GM21381 (cell line): ENCODE measurements at regions not wholly inside any gene's neighbourhood (a gene's known extent, or its start where the extent isn't known, plus 50 kb on each side); places are given as distances from the start of the nearest gene placed in this dataset.
"Not testable (repeated sequence)": the region's sequence is repeated elsewhere in the genome, so short reads cannot be mapped to it uniquely, and the experiment has no call there.

Source experiments
- ATAC-seq: cut with Tn5 transposase; IDR thresholded peaks from one replicate; pipeline ENCODE4 v1.9.1; 2021; ENCODE audit warnings: mild to moderate bottlenecking, moderate library complexity; ENCODE audit not compliant: unreplicated experiment

DNA sequence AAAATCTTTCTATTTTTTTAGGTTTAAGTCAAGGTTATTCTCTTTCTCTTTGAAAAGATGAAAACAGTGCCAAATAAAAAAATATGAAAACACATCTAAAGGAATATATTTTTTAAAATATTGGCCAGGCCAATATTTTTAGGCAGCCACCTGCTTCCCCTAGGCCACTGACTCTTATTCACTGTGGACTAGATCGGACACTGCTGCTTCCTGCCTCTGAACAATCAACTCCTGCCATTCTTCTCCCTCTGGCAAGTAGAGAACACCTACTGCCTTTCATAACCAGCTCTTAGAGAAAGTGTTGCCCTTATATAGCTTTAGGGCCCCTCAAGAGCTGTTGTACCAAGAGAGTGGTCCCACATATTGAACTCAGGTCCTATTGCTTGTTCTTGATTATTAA is 529.2 kb downstream of the RAPGEF2 start:
- ATAC-seq: no peak

DNA sequence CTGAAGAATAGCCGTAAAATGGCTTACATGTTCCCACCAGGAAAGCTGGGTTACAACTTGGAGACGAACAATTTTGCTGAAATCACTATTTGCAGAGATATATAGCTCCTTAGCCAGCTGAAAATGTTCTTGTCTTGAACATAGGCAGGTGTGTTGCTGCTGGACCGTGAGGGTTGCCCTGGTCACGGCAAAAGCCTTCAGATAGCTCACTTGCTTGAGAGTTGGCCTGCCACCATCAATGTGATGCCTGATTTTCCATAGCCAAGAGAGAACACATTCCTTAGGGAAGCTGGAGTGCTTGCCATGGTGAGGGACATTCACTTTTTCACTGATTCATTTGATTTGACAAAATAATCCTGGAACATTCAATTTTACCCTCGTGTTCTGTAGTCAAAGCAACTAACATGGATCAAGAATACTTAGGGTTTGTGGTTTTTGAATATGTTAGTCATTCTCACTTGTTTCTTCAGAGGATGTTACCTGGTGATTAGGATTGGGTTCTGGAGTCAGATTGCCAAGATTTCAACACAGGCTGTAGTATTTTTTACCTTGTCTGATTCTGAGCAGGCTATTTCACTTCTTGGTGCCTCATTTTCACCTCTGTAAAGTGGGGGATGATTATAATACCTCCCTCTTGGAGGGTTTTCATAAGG is 536.9 kb downstream of the RAPGEF2 start:
- no peak for ATAC-seq

DNA sequence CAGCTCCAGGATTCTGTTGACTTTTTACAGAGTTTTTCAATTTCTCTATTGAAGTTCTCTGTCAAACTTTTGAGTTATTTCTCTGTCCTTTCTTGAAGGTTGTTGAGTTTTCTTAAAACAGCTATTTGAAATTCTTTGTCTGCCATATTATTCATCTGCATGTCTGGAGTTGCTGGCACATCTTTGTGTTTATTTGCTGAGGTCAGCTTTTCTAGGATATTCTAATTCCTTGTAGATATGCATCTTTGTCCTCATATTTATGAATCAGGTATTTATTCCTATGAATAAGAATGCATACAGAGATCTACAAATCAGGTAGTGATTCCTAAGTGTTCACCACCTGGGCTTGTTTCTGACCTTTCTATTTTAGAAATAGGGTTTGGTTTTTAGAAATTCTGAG is 546.4 kb downstream of the RAPGEF2 start:
- ATAC-seq: no peak

- no peak for ATAC-seq
These were observed 550.0 kb downstream of the RAPGEF2 start for GRCh38 chr4:159652871-159653270.

DNA sequence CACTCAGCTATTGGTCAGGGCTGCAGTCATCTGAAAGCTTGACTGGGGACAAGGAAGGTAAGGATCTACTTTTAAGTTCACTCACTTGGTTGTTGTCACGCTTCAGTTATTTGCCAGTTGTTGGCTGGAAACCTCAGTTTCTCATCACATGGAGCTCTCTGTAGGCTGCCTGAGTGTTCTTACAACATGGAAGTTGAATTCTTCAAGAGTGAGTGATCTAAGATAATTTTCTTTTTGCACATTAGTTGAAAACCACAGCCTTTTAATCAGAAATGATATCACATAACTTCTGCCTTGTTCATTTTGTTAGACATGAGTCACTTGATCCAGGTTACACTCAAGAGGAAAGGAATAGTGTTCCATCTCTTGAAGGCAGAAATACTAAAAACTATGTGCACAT is 552.7 kb downstream of the RAPGEF2 start:
- ATAC-seq: no peak

GRCh38 chr4:159669094-159669493 is 566.2 kb downstream of the RAPGEF2 start:
- ATAC-seq: no peak

- ATAC-seq: no peak
These were observed 570.3 kb downstream of the RAPGEF2 start for GRCh38 chr4:159673221-159673620.

GRCh38 chr4:159674241-159674640 is 571.4 kb downstream of the RAPGEF2 start:
- no peak for ATAC-seq

GRCh38 chr4:159677521-159677920 is 574.6 kb downstream of the RAPGEF2 start:
- ATAC-seq: no peak

- ATAC-seq: no peak
These were observed 580.1 kb downstream of the RAPGEF2 start for GRCh38 chr4:159682996-159683395.

DNA sequence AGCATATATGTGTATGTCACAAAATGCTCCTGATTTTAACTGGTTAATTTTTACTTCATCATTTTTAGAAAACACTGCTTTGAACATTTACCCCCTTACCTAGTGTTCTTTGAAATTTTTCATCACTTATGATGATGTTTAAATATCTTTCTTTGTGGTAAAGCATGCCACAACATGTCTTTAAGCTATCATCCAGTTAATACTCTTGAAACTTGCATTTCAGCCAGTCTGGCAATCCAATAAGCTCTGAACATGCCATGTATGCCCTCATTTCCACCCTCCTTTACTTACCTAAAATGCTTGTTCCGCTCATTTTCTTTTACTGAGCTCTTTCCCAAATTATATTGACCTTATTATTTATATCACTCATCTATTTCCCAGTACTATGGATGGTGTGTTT is 581.2 kb downstream of the RAPGEF2 start:
- no peak for ATAC-seq

DNA sequence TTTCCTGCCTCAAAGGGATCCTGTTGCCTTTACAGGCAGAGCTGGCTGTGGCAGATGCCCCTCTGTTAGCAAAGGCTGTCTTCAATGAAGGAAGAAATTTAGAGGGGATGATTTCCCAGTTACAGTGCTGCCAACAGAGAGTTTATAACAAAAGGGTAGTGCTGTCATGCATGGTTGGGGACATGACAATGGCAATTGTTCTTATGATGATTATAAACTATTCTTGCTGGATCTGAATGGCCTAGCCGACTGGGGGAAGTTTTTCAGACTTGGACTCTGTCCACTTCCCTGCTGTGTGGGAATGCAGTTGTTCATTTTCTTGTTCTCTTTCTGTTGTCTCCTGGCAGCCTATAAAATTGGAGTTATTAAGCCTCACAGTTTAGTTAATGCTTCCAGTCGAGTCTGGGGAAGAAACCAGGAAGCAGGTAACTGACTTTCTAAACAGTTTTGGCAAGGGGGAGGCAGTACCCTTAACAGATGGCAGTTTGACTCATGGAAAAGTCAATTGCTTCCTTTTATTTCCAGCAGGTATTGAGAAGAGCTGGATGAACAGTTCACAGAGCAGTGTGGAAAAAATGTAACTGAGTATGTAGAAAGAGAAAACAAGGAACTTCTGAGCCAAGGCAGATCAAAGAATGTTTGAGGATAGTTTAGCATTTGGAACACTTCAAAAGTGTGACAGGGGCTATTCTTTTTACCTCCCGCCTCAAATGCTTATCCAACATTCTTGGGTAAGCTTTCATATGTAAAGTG is 582.6 kb downstream of the RAPGEF2 start:
- no peak for ATAC-seq

DNA sequence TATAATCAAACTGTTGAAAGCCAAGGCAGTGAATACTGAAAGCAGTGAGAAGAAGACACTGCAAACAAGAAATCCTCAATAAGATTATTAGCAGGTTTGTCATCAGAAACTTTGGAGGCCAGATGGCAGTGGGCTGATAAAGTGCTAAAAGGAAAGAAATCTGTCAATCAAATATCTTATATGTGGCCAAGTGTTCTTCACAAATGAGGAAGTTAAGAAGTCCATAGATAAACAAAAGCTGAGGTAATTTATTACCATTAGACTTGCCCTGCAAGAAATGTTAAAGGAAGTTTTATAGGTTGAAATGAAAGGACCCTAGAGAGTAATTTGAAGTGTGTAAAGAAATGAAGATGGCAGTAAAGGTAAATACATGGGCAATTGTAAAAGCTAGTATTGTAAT is 586.6 kb downstream of the RAPGEF2 start:
- no peak for ATAC-seq

DNA sequence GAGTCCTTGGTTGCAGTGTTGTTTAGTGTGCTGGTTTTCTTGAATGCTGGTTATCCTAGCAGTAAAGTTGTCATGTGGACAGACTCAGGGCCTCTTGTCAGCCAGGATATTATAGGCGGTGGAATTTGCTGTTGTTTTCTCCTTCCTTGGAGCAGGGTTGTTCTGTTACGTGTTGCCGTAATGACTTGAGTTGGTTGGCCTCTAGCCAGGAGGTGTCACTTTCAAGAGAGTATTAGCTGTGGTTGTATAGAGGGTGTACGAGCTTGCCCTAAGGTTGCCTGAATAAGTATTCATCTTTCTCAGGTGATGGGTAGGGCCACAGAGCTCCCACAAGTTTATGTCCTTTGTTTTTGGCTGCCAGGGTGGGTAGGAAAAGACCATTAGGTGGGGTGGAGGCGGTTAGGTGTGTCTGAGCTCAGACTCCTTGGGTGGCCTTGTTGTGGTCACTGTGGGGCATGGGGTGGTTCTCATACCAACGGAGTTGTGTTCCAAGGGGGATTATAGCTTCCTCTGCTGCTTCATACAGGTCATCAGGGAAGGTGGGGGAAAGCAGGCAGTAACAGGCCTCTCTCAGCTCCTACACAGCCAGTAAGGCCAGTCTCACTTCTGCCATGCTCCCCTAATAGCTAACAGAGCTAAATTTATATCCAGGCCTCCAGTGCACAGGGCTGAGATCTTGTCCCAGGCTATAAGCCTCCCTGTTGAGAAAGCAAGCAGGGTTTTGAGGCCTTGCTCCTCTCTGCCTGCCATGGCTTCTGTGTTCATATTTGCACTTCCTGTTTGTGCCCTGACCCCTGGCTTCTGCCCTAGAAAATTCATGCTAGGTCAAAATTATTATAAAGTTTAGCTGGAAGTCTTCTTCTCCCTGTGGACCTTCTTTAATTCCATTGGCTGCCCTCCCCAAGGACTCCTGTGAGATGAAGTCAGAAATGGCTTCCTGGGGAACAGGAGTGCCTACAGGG is 594.7 kb downstream of the RAPGEF2 start:
- ATAC-seq: no peak

GRCh38 chr4:159698336-159698735 is 595.5 kb downstream of the RAPGEF2 start:
- no peak for ATAC-seq

- no peak for ATAC-seq
These were observed 599.3 kb downstream of the RAPGEF2 start for GRCh38 chr4:159702200-159702599.

DNA sequence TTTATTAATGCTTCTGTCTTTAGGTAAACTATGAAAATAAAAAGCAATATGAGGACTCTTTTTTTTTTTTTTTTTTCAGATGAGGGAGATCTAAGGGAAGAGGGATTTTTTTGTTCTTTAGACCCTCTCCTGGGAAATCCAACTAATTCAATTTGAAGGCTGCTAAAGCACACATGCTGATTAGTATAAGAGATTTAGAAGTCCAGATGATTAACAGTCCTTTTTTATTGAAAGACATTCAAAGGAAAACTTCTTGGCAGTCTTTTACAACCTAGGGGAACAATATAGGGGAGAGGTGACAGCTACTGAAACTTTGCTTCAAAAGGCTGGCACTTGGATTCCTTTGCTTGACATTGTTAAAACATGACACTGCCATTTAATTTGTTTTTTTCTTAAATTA is 602.5 kb downstream of the RAPGEF2 start:
- ATAC-seq: no peak

DNA sequence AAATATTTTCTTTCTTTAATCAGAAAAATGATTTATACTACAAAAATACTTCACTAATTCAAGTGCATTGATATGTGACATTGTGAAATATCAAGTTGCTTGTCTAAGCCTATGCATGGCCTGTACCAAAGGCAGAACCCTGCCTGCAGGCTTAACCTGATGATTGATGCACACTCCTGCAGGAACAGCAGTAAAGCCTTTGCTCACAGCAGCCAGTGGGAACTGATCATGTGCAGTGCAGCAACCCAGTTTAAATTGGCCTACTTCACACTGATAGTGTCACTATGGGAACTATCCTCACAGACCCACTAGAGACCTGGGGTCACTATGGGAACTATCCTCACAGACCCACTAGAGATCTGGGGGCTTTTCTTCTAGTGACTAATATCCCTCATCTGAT is 603.8 kb downstream of the RAPGEF2 start:
- ATAC-seq: no peak

DNA sequence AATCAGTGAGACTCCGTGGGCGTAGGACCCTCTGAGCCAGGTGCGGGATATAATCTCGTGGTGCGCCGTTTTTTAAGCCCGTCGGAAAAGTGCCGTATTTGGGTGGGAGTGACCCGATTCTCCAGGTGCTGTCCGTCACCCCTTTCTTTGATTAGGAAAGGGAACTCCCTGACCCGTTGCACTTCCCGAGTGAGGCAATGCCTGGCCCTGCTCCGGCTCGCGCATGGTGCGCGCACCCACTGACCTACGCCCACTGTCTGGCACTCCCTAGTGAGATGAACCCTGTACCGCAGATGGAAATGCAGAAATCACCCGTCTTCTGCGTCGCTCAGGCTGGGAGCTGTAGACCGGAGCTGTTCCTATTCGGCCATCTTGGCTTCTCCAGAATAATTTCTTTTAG is 612.3 kb downstream of the RAPGEF2 start:
- not testable (repeated sequence) for ATAC-seq

DNA sequence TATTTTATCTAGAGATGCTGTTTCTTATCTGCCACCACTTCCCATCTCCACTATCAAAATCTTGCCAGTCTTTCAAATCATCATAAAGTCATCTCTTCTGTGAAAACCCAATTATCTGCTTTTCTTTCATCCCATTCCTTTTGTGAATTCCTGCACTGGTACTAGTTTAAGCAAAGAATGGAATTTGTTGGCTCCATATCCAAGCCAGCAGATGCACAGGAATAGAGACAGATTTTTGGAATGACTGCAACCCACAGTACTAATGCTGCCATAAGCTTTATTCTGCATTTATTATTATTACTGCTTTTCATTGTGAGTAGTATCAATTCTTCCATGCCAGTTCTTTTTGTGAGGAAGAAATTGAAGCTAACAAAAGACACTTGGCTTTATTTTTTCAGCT is 616.7 kb downstream of the RAPGEF2 start:
- ATAC-seq: no peak

DNA sequence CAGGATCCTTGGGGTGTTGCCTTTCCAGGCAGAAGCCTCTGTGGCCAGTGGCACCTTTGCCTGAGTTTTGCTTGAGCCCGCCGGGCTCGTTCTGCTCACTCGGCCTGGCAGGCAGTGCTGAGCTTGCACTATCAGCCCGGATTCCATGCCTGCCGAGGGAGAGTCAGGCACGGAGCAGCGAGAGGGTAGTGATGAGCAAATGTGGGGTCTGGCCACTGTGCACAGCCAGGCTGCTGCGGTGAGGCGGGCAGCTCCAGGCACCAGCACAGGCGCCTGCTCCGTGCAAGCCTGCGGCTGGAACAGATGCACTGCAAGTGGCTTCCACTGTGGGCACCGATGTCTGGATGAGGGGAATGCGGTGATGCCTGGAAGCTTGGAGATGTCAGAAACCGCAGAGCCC is 619.2 kb downstream of the RAPGEF2 start:
- no peak for ATAC-seq

DNA sequence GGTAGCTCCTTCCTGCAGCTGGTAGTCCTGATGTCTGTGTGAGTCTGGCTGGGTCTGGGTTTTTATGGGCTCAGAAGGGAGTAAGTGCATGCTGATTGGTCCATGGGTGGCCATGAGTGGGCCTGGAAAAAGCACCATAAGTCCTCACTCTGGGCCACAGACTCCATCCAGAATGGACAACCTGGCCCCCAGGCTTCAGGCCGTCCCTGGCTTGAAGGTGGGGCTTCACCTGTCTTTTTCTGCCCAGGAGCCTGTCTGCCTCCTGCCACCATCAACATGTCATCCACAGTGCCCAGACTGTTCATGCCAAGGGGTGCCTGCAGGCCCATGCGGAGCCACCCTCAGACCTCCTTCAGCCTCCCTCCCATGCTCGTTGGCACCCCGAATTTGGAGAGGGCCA is 620.0 kb downstream of the RAPGEF2 start:
- ATAC-seq: no peak
